HG02642 (cell line): ENCODE measurements at regions not wholly inside any gene's neighbourhood (a gene's known extent, or its start where the extent isn't known, plus 50 kb on each side); places are given as distances from the start of the nearest gene placed in this dataset.

Experiments
- ATAC-seq: cut with Tn5 transposase; IDR thresholded peaks from one replicate; pipeline ENCODE4 v1.9.1; 2021; ENCODE audit warnings: mild to moderate bottlenecking; ENCODE audit not compliant: unreplicated experiment, poor library complexity

DNA sequence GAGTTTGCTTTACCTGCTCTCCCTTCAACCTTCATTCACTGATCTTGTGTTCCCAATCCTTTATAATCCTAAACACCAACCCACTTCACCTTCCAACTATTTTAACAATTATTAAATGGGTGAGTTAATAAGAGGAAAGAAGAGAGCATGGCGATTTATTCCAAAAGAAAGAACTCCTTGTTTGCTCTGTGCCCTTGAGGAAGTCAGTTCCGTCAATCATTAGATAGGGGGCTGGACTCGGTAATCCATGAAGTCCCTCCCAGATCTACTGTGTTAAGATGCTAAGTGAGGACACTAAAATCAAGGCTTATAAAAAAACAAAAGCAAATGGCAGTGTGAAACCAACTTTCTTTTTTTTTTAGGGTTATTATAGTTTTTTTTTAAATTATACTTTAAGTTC, 589.9 kb downstream of the XIRP2 start:
- ATAC-seq = no peak

DNA sequence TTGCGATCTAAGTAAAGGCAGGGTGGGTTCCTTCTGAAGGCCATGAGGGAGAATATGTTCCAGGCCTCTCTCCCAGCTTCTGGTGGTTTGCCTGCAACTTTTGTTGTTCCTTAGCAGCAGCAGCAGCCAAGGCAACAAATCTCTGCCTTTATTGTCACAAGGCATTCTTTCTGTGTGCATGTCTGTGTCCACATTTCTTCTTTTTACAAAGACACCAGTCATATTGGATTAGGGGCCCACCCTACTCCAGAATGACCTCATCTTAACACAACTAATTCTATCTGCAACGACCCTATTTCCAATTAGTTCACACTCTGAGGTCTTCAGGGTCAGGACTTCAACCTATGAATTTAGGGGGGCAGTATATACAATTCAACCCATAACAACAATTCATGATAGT, 587.5 kb downstream of the XIRP2 start:
- ATAC-seq = no peak

DNA sequence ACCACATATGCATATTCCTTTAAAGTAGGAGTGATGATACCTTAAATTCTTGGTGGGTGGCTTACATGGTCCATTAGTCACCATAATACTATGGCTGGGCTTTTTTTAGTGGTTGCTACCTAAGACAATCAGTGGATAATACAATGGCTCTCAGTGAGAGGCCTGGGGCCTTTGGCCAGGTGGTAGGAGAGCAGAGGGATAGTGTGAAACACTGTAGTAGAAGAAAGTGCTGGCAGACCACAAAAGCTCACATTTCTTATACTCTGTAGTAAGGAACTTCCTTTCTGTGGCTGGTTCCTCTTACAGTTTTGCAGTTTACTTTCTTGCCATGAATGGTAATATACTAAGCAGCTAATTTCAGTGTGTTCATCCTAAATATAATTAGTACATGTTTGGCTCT, 583.5 kb downstream of the XIRP2 start:
- ATAC-seq = peak; percentile 71

DNA sequence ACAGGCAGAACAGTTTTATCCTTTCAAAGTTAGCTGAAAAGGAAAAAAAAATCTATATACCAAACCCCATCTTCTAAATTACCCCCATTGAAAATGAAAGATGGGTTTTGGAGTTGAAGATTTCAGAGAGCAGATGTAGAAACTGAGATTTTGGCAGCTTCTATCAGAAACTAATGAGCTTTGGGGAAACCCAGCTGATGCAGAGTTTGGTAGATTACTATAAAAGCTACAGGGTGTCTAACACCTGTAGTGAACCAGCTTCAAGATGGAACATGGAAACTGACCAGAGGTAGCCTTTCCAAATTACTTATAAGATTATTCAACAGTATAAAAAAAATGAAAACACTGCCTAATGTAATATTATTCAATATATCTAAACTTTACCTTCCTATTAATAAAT, 583.1 kb downstream of the XIRP2 start:
- peak; percentile 62 for ATAC-seq

DNA sequence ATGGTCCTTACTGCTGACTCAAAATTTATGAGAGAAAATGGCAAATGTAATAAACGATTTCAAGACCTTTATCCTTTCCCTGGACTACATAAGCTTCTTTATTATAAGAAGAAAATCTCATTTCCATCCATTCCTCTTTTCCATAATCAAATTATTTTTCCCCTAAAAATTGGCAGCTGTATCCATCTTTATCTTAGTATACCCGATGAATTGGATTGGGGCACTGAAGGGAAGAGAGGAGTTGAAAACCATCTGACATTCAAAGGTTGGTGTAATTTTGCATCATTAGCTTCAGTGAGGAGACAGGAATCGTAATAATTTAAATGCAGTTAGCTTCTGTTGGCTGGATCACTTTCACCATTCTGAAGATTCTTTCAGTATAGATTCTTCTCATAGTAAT, 574.1 kb downstream of the XIRP2 start:
- ATAC-seq = no peak

DNA sequence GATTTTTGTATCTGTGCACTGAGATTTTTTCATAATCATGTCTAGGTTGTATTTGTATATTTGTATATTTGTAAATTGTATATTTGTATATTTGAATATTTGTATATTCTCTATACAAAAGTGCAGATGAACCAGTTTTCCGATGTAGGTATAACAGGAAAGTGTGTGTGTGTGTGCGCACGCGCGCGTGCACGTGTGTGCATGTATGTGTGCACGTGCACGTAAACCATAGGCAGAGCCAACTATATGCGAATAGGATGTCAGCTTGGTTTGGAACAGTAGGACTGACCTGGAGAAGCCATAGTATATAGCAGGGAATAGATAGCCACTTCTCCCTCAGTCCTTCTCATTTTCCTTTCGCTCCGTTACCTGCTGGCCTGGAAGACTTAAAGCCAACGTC, 565.8 kb downstream of the XIRP2 start:
- ATAC-seq = no peak

DNA sequence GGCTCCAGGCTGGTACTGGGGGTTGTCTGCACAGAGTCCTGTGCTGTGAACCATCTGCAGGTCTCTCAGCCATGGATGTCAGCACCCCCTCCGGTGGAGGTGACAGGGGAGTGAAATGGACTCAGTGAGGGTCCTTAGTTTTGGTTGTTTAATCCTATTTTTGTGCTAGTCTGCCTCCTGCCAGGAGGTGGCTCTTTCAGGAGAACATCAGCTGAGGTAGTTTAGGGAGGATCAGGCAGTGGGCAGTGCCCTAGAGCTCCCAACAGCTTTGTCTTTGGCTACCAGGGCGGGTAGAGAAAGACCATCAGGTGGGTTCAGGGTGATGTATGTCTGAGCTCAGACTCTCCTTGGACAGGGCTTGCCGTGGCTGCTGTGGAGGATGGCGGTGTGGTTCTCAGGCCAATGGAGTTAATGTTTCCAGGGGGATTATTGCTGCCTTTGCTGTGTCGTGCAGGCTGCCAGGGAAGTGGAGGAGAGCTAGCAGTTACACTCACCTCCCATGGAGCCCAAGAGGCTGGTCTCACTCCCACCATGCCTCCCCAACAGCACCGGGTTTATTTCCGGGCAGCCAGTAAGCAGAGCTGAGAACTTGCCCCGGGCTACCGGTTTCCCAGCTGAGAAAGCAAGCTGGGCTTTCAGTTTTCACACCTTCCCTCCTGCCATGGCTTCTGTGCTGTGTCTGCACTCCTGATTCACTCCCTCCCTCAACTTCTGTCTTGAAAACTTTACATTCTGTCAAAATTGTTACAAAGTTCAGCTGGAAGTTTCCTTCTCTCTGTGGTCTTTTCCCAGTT, 563.4 kb downstream of the XIRP2 start:
- no peak for ATAC-seq

DNA sequence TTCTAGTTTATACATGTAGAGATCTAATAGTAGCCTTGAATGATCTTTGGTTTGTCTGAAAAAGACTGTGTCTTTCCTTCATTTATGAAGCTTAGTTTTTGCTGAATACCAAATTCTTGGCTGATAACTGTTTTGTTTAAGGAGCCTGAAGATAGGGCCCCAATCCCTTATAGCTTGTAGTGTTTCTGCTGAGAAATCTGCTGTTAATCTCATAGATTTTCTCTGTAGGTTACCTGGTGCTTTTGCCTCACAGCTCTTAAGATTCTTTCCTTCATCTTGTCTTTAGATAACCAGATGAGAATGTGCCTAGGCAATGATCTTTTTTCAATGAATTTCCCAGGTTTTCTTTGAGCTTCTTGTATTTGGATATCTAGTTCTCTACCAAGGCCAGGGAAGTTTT, 562.1 kb downstream of the XIRP2 start:
- ATAC-seq = no peak

DNA sequence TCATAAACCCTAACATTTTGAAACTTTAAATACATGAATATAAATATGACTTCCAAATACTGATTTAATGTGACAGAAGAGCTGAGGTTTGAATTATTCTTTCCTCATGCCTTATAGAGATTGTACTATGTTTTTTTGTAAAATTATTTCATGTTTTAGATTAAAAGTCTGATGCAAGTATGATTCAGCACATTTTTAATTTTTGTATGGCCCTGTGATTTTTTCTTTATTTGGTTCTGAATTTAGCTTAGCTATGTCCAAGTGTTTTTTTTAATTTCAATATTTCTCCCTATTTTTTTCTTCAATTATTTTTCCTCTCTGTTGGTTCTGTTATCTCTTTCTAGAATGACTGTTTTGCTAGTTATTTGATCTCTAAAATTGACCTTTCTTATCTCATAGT, 552.1 kb downstream of the XIRP2 start:
- no peak for ATAC-seq

DNA sequence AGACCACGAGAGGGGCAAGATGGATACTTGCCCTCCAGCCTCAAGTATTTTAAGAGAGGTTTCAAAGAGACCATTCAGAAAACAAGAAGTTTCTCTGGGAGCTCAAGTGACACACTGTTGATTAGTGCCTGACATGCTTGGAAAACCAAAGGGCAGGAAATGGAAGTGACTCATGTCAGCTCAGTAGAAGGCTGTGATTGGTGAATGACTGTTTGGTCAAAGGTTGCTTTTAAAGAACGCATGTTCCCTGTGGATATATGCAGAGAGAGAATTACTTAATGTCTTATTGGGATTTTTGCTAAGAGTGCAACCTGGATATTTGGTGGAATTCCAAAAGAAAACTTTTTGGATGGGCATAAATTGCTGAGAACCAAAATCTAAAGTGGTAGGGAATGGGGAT, 549.9 kb downstream of the XIRP2 start:
- ATAC-seq = no peak

DNA sequence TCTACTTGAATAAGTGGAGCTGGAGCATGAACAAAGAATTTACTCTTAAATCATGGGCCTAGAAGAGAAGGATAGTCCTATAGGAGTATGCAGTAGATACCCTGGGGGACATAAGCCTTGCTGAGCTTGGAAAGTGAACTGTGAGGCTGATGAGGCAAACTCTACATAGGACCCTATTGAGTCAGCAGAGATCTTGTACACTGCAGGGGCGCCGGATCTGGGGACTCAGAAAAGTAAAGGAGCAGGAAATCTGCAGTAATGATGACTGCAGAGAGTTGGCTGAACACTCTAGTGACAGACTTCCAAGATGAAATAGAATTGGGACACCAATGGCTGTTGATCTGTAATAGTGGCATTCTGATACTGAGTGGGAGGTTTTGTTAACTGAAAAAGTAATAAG, 543.7 kb downstream of the XIRP2 start:
- no peak for ATAC-seq

DNA sequence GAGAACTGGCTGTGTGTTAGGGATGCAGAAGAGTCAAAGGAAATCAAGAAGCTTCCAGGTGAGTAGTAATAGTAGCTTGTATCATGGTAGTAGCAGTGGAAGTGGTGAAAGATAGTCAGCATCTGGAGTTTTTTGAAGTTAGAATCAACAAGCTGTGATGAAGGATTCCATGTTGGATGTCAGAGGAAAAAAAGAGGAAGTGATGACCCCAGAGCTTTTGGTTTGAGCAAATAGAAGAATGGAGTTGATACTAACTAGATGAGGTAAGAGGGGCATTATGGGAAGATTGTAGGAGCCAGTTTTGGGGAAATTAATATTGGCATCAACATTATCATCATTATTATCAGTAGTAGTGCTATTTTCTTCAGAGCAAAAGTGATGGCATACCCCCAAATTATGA, 542.2 kb downstream of the XIRP2 start:
- no peak for ATAC-seq

DNA sequence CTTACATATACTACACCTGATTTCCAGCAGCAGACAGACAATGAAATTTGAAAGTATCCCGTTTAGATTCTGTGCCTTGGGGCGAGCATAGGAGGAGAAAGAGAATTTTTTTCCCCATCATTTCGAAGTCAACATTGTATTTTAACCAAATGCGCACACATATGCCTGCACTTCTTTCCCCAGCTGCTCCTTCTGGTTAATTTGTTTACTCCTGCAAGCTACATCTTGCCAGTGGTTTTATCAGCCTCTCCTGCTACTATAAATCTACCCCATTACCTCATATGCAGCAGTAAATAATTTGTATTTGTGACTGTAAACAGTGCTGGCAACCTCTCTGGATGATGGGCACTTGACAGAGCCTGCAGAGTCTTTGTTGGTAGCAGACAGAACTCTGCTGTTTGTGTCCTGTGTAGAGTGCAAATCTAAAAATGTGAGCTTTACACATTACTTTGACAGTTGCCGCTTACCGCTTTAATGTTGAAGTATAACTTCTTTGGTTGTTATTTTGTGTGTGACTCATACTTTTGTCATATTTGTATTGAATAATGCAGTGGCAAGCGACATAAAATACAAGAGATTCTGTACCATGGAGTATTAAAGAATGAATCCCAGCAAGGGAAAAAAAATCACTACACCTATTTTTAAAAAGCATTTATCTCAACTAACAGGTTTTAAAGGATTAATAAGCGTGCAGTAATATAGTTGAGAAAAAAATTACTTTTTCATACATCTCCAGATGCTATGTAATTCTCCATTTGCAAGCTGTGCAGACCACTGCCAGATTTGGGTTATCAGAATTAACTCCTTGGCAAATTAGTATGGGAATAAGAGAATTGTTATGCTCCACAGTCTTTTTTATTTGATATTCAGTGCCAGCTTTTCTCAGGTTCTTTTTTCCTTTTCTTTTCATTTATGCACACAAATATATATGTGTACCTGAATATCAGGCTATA, 536.8 kb downstream of the XIRP2 start:
- ATAC-seq = no peak

DNA sequence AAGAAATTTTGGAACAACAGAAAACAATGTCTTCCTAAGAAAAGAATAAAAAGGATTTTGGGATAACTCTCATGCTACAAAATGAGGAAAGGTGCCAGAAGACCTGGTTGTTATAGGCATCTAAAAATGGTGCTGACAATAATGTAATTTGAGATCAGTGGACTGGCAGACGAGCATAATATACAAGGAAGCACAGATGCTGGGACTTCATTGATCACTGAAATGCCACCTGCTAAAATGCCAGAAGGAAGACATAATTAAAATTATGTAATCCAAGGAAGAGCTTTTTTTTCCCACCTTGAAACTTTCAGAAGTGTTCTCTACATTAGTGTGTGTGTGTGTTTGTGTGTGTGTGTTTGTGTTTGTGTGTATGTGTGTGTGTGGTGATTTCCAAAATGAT, 535.9 kb downstream of the XIRP2 start:
- no peak for ATAC-seq

DNA sequence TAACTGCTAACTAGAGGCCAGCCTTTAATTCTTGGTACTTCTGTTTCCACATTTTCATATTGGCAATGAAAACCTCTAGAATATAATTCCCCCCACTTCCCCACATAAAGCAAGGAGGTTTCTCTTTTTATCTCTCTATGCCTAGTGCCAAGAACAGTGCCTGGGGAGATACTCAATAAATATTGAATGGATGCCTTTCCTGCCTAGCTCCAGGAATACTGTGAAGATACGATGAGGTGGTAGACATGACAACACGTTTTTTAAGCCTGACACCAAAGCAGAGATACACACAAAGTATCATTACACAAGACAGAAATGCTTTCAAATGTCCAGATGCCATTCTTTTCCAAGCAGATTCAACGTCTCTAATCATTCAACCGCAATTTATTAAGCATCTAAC, 535.5 kb downstream of the XIRP2 start:
- ATAC-seq = no peak

DNA sequence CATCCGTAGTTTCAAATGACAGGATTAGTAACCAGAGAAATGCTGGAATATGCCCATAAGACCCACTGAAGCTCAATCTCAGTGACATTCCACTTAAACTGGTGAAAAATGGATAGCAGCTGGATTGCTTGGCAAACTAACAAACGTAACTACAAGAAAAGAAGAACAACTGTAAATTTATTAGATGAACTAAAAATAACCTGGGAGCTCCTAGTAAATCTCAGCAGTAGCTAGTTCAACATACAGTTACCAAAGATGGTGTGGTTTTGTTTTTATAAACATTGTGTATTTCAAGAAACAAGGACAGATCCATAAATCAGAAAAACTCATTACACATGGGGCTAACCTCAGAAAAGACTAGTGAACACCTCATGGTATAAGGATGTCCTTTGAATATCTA, 531.9 kb downstream of the XIRP2 start:
- ATAC-seq = no peak

DNA sequence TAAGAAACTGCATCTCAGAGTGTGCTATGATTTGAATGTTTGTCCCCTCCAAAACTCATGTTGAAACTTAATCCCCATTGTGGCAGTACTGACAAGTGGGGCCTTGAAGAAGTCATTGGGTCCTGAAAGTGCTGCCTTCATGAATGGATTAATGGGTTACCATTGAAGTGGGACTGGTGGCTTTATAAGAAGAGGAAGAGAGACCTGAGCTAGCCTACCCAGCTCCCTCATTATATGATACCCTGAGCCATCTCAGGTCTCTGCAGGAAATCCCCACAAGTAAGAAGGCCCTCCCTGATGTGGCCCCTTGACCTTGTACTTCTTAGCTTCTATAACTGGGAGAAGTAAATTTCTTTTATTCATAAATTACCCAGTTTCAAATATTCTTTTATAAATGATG, 526.8 kb downstream of the XIRP2 start:
- no peak for ATAC-seq

DNA sequence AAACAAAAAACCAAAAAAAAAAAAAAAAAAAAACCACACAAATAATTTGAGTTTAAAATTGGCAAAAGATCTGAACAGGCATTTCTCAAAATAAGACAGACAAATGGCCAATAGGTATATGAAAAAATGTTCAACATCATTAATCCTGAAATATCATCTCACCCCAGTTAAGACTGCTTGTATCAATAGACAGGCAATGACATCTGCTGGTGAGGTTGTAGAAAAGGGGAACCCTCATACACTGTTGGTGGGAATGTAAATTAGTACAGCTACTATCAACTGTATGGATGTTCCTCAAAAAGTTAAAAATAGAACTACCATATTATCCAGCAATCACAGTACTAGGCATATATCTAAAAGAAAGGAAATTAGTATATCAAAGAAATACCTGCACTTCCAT, 523.1 kb downstream of the XIRP2 start:
- ATAC-seq = no peak

DNA sequence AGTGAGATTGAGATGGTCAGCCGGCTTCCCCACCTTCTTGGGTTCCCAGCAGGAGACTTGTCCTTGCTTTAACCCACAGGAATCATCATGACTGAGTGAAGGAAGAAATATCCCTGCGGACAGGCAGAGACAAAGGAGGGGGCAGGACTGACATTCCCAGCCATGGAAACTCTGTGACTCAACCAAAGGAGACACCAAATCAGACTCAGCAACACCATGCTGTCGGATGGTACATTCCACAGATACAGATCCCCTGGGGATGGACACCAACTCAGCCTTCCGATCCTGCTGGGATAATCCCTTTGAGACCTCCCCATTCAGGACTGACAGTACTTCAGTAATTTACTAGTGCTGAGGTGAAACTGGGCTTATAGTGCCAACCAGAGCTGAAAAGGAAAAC, 518.3 kb downstream of the XIRP2 start:
- ATAC-seq = no peak

DNA sequence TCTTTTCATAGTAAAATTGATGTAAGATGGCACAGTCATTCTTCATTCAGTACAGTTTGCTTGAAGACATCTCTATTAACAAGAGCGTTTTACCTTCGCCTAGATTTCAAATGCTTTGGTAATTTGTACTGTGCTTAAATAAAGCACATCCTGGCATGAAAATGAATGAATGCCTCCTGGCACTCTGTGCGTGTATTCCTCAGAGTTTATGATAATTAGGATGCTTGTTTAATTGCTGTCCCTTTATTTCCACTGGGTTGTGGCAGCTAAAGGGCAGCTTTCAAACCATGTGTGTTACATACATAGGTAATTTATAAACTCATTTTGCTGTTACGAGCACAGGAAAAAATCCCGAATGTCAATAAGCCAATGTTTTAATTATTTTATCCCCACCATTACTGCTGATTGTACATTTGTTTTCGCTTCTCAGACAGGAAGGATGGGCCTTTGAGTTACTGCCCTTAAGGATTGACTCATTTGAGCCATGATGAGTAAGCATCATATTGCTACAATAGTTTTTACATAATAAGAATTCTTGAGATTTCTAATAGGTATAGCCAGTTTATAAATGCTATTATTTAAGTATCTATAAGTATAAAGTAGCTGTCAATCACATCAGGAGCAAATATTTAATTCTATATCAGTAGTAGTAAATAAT, 516.5 kb downstream of the XIRP2 start:
- ATAC-seq = no peak

DNA sequence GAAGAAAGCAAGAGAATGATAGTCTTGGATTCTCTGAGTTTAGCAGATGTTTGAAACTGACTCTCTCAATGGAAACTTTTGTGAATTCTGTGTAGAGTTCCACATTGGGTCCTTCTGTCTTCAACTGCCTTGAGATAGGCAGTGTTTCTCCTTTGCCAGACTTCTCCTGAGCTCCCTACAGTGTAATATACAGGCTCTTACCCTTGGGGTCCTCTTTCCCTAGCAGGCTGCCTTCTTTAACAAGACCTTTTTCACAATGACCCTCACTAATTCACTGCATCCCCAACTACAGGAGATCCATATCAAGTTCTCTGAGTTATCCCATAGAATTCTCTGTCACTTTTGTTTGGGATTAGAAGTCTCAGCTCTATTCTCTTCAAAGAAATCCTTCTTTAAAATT, 513.0 kb downstream of the XIRP2 start:
- ATAC-seq = no peak
